Fibroblast of lung (primary cell): ENCODE measurements at regions not wholly inside any gene's neighbourhood (a gene's known extent, or its start where the extent isn't known, plus 50 kb on each side); places are given as distances from the start of the nearest gene placed in this dataset.

Source experiments
- EZH2 ChIP-seq: IDR thresholded peaks from 2 replicates; pipeline ENCODE4 v1.5.1; 2012; ENCODE audit warnings: low read length, control low read depth, mild to moderate bottlenecking; ENCODE audit errors: missing control alignments
- TF ChIP-seq, protein P1 (sequence below), 2 donors: IDR thresholded peaks in 1 of 2; conservative IDR thresholded peaks in 1 of 2; 1 replicate in 1 of 2; 2 replicates in 1 of 2; pipeline ENCODE4 v1.5.1; 2011 to 2012; ENCODE audit warnings: low read length in 2 of 2, control low read depth in 1 of 2, inconsistent platforms in 1 of 2, low read depth in 1 of 2, mild to moderate bottlenecking in 1 of 2

DNA sequence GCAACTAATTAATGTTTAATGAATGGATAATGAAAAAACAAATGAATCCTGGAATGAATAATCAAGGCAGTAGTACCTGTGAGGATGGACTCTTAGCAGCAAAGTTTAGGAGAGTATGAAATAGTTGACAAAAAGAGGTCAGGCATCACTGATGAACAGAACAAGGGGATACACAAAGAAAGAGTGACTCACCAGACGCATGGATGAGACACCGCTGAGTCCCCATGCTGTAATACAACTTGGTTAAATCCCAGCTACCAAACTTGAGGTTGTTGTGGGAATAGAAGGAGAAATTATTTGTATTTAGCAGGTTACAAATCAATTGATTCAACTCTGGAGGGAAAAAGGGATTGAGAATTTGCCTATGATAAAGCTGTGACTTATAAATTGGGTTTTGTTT lies 976.9 kb upstream of the TENM4 start:
- TF ChIP-seq, protein P1, sequence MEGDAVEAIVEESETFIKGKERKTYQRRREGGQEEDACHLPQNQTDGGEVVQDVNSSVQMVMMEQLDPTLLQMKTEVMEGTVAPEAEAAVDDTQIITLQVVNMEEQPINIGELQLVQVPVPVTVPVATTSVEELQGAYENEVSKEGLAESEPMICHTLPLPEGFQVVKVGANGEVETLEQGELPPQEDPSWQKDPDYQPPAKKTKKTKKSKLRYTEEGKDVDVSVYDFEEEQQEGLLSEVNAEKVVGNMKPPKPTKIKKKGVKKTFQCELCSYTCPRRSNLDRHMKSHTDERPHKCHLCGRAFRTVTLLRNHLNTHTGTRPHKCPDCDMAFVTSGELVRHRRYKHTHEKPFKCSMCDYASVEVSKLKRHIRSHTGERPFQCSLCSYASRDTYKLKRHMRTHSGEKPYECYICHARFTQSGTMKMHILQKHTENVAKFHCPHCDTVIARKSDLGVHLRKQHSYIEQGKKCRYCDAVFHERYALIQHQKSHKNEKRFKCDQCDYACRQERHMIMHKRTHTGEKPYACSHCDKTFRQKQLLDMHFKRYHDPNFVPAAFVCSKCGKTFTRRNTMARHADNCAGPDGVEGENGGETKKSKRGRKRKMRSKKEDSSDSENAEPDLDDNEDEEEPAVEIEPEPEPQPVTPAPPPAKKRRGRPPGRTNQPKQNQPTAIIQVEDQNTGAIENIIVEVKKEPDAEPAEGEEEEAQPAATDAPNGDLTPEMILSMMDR (conservative IDR thresholded peaks at IDR 0.05 in 1 of 2, IDR thresholded peaks at IDR 0.05 in 1 of 2; ENCODE audit: low read depth in 1 of 2, low read length in 2 of 2) = no peak
- no peak for TF ChIP-seq EZH2
